CD4-positive, alpha-beta T cell (primary cell): ENCODE measurements at regions not wholly inside any gene's neighbourhood (a gene's known extent, or its start where the extent isn't known, plus 50 kb on each side); places are given as distances from the start of the nearest gene placed in this dataset.

Source experiments
- ATAC-seq: fragments of 200-7000 bp; cut with Tn5 transposase; one replicate; pipeline ENCODE4 v1.10.0; 2022; ENCODE audit warnings: mild to moderate bottlenecking; ENCODE audit not compliant: poor library complexity
- CTCF ChIA-PET: fragments of 350-600 bp; sonication (Branson Sonifier 250); formaldehyde crosslinking; loops from one replicate; lab custom pipeline; 2021; ENCODE audit warnings: antibody characterized with exemption, inconsistent platforms; lab: Charles Lee
- POLR2A ChIA-PET: fragments of 350-600 bp; sonication (Branson Sonifier 250); formaldehyde crosslinking; loops from one replicate; lab custom pipeline; 2021; ENCODE audit warnings: antibody characterized with exemption, inconsistent platforms; lab: Charles Lee
- DNase-seq, 14 experiments: peaks; one replicate each; pipeline ENCODE4 v3.0.0-alpha.2; 2013 to 2020; ENCODE audit warnings: mixed read lengths in 2 of 14
- H3K27ac ChIP-seq, 2 donors: one replicate each; pipeline versions ENCODE4 v1.5.1 to v1.7.0; 2013; ENCODE audit warnings: low read length in 2 of 2, low read depth in 1 of 2, mild to moderate bottlenecking in 1 of 2
- H3K27me3 ChIP-seq, 2 experiments: 1 replicate in 1 of 2; 2 replicates in 1 of 2; pipeline versions ENCODE4 v1.6.1 to v1.7.0; 2013; ENCODE audit warnings: low read length in 2 of 2, control low read depth in 1 of 2, mild to moderate bottlenecking in 1 of 2, moderate library complexity in 1 of 2; ENCODE audit not compliant: insufficient read depth in 2 of 2, control insufficient read depth in 1 of 2
- H3K36me3 ChIP-seq: one replicate; pipeline ENCODE4 v1.6.1; 2013; ENCODE audit warnings: low read length, control low read depth; ENCODE audit not compliant: insufficient read depth
- H3K4me1 ChIP-seq: one replicate; pipeline ENCODE4 v1.6.1; 2013; ENCODE audit warnings: low read length, control low read depth; ENCODE audit not compliant: insufficient read depth
- H3K4me3 ChIP-seq: one replicate; pipeline ENCODE4 v1.5.1; 2013; ENCODE audit warnings: mild to moderate bottlenecking, low read length, moderate library complexity
- H3K9me3 ChIP-seq, 2 experiments: 1 replicate in 1 of 2; 2 replicates in 1 of 2; pipeline versions ENCODE4 v1.6.1 to v1.7.0; 2013; ENCODE audit warnings: low read length in 2 of 2, mild to moderate bottlenecking in 2 of 2, control low read depth in 1 of 2, moderate library complexity in 1 of 2; ENCODE audit not compliant: control insufficient read depth in 1 of 2, insufficient read depth in 1 of 2
- H3K27ac Mint-ChIP-seq: one replicate; pipeline ENCODE4 v1.8.0; 2020; ENCODE audit warnings: mixed read lengths
- H3K27me3 Mint-ChIP-seq: one replicate; pipeline ENCODE4 v1.8.0; 2021; ENCODE audit warnings: mixed read lengths
- H3K36me3 Mint-ChIP-seq: one replicate; pipeline ENCODE4 v1.8.0; 2021; ENCODE audit warnings: low read depth, mixed read lengths
- H3K4me1 Mint-ChIP-seq: one replicate; pipeline ENCODE4 v1.8.0; 2021; ENCODE audit warnings: low read depth, mixed read lengths
- H3K4me3 Mint-ChIP-seq: one replicate; pipeline ENCODE4 v1.8.0; 2020; ENCODE audit warnings: mild to moderate bottlenecking, mixed read lengths
- H3K9me3 Mint-ChIP-seq: one replicate; pipeline ENCODE4 v1.8.0; 2020; ENCODE audit warnings: mixed read lengths
- CTCF ChIP-seq: fragments of 200-600 bp; IDR thresholded peaks from one replicate; pipeline ENCODE4 v1.8.0; 2022; ENCODE audit warnings: antibody characterized with exemption, mild to moderate bottlenecking
- intact Hi-C, 2 experiments: fragments of 100-400 bp; cut with DNase I in 1 of 2; cut with micrococcal nuclease in 1 of 2; formaldehyde crosslinking; loops; one replicate each; pipeline versions ENCODE4 v1.15.1 to v1.9.0; 2023 to 2025; cut with DNase I, micrococcal nuclease

- H3K27me3 Mint-ChIP-seq = no peaks in the 10 kb centered on the region
- DNase-seq = no peak
- ChIA-PET POLR2A (no interaction called here), CTCF (interaction anchor here (1.0 to 1.2 kb wide), 2 partner anchors 10 to 11 kb away, joined by 3 to 10 read pairs; no protein-coding TSS in a partner anchor)
- Histone ChIP-seq H3K36me3 (no peaks in the 10 kb centered on the region), H3K9me3 (peaks cover 0 to 3% of the 10 kb centered on the region in 2 experiments), H3K27me3 (peaks cover 0 to 4% of the 10 kb centered on the region in 2 experiments), H3K4me3 (no peak overlapping the region), H3K4me1 (peaks cover under 1% of the 10 kb centered on the region), H3K27ac (no peak overlapping the region)
- no peaks in the 10 kb centered on the region for H3K9me3 Mint-ChIP-seq
- TF ChIP-seq CTCF = no peak
- no peak overlapping the region for H3K27ac Mint-ChIP-seq
- H3K4me1 Mint-ChIP-seq = no peaks in the 10 kb centered on the region
- ATAC-seq = no peak
- intact Hi-C loops = no loop called here
- H3K4me3 Mint-ChIP-seq = no peak overlapping the region
- no peaks in the 10 kb centered on the region for H3K36me3 Mint-ChIP-seq
Observed at GRCh38 chr16:85297881-85298280, 185.6 kb upstream of the CIBAR2 start.

GRCh38 chr16:85300406-85300968, 188.2 kb upstream of the CIBAR2 start:
- no peaks in the 10 kb centered on the region for H3K27me3 Mint-ChIP-seq
- Histone ChIP-seq H3K27me3 (peaks cover 0 to 5% of the 10 kb centered on the region in 2 experiments), H3K4me1 (peaks cover 24% of the 10 kb centered on the region), H3K9me3 (peaks cover 0 to 5% of the 10 kb centered on the region in 2 experiments), H3K36me3 (no peaks in the 10 kb centered on the region), H3K27ac (no peak overlapping the region), H3K4me3 (no peak overlapping the region)
- ATAC-seq (no peak), DNase-seq (no peak)
- CTCF ChIA-PET = no interaction called here
- no peak for TF ChIP-seq CTCF
- no peak overlapping the region for H3K4me3 Mint-ChIP-seq
- H3K4me1 Mint-ChIP-seq = peaks cover 13% of the 10 kb centered on the region
- no peak overlapping the region for H3K27ac Mint-ChIP-seq
- POLR2A ChIA-PET = no interaction called here
- no peaks in the 10 kb centered on the region for H3K9me3 Mint-ChIP-seq
- H3K36me3 Mint-ChIP-seq = no peaks in the 10 kb centered on the region
- intact Hi-C loops = loop anchor here in 1 of 2 experiments (5.0 kb wide), 1 partner anchor 417 kb away; no protein-coding TSS in a partner anchor

- peaks cover 0 to 5% of the 10 kb centered on the region in 2 experiments for H3K27me3 ChIP-seq
- no peak overlapping the region for H3K27ac ChIP-seq
- intact Hi-C loops = loop anchor here in 1 of 2 experiments (5.0 kb wide), 1 partner anchor 416 kb away; no protein-coding TSS in a partner anchor
- peaks cover 31% of the 10 kb centered on the region for H3K4me1 ChIP-seq
- CTCF ChIA-PET = no interaction called here
- Mint-ChIP-seq H3K27me3 (no peaks in the 10 kb centered on the region), H3K36me3 (no peaks in the 10 kb centered on the region), H3K4me1 (peaks cover 18% of the 10 kb centered on the region), H3K9me3 (no peaks in the 10 kb centered on the region), H3K27ac (no peak overlapping the region), H3K4me3 (no peak overlapping the region)
- peaks cover 0 to 5% of the 10 kb centered on the region in 2 experiments for H3K9me3 ChIP-seq
- POLR2A ChIA-PET = no interaction called here
- no peaks in the 10 kb centered on the region for H3K36me3 ChIP-seq
- no peak for TF ChIP-seq CTCF
- DNase-seq = no peak
- no peak for ATAC-seq
- H3K4me3 ChIP-seq = no peak overlapping the region
Observed at GRCh38 chr16:85301231-85301630, 189.0 kb upstream of the CIBAR2 start.
